H7 (cell line): ENCODE measurements at regions not wholly inside any gene's neighbourhood (a gene's known extent, or its start where the extent isn't known, plus 50 kb on each side); places are given as distances from the start of the nearest gene placed in this dataset.

ENCODE experiments used
- DNase-seq: peaks from one replicate; pipeline ENCODE4 v3.0.0; 2012
- H3K27me3 ChIP-seq: 2 replicates; pipeline ENCODE4 v1.6.0; 2011; ENCODE audit warnings: mild to moderate bottlenecking, low read length; ENCODE audit not compliant: control insufficient read depth, insufficient read depth
- H3K36me3 ChIP-seq: replicated peaks from 2 replicates; pipeline ENCODE4 v1.5.1; 2011; ENCODE audit warnings: low read length; ENCODE audit not compliant: control insufficient read depth, insufficient read depth
- H3K4me3 ChIP-seq: 2 replicates; pipeline ENCODE4 v1.5.1; 2011; ENCODE audit warnings: low read depth, mild to moderate bottlenecking, control low read depth, low read length, moderate library complexity; ENCODE audit not compliant: insufficient read depth

GRCh38 chr6:144602523-144603180, 317.5 kb downstream of the UTRN start:
- no peaks in the 10 kb centered on the region for H3K27me3 ChIP-seq
- no peak for DNase-seq

GRCh38 chr6:144606083-144606482, 320.9 kb downstream of the UTRN start:
- no peak for DNase-seq
- Histone ChIP-seq H3K4me3 (no peak overlapping the region), H3K27me3 (no peaks in the 10 kb centered on the region), H3K36me3 (no peaks in the 10 kb centered on the region; the same call in 1 of the 2 replicates)

More at GRCh38 chr6:144602523-144603180, 317.5 kb downstream of the UTRN start:
- no peak overlapping the region for H3K4me3 ChIP-seq
- H3K36me3 ChIP-seq: no peaks in the 10 kb centered on the region; the same call in 1 of the 2 replicates

GRCh38 chr6:144607998-144608735, 323.0 kb downstream of the UTRN start:
- no peaks in the 10 kb centered on the region for H3K36me3 ChIP-seq
- H3K4me3 ChIP-seq: no peak overlapping the region
- DNase-seq: no peak
- no peaks in the 10 kb centered on the region for H3K27me3 ChIP-seq

- DNase-seq: no peak
- Histone ChIP-seq H3K27me3 (no peaks in the 10 kb centered on the region), H3K4me3 (no peak overlapping the region), H3K36me3 (no peaks in the 10 kb centered on the region)
Measured at GRCh38 chr6:144612811-144613210, 327.7 kb downstream of the UTRN start.

GRCh38 chr6:144613859-144614258, 328.7 kb downstream of the UTRN start:
- no peaks in the 10 kb centered on the region for H3K36me3 ChIP-seq
- H3K27me3 ChIP-seq: no peaks in the 10 kb centered on the region
- H3K4me3 ChIP-seq: no peak overlapping the region
- no peak for DNase-seq

- Histone ChIP-seq H3K4me3 (no peak overlapping the region), H3K27me3 (no peaks in the 10 kb centered on the region)
- no peak for DNase-seq
Measured at GRCh38 chr6:144615870-144616269, 330.7 kb downstream of the UTRN start.

GRCh38 chr6:144617191-144617590, 332.1 kb downstream of the UTRN start:
- no peak overlapping the region for H3K4me3 ChIP-seq
- no peak for DNase-seq
- H3K36me3 ChIP-seq: no peaks in the 10 kb centered on the region
- no peaks in the 10 kb centered on the region for H3K27me3 ChIP-seq

More at GRCh38 chr6:144615870-144616269, 330.7 kb downstream of the UTRN start:
- no peaks in the 10 kb centered on the region for H3K36me3 ChIP-seq

- no peaks in the 10 kb centered on the region for H3K36me3 ChIP-seq
- H3K27me3 ChIP-seq: no peaks in the 10 kb centered on the region
- no peak for DNase-seq
- H3K4me3 ChIP-seq: no peak overlapping the region
Measured at GRCh38 chr6:144617708-144618107, 332.6 kb downstream of the UTRN start.

- DNase-seq: no peak
- no peak overlapping the region for H3K4me3 ChIP-seq
- no peaks in the 10 kb centered on the region for H3K27me3 ChIP-seq
- H3K36me3 ChIP-seq: no peaks in the 10 kb centered on the region
Measured at GRCh38 chr6:144619966-144620365, 334.8 kb downstream of the UTRN start.

GRCh38 chr6:144621332-144621731, 336.2 kb downstream of the UTRN start:
- Histone ChIP-seq H3K36me3 (no peaks in the 10 kb centered on the region), H3K4me3 (no peak overlapping the region), H3K27me3 (no peaks in the 10 kb centered on the region)
- DNase-seq: no peak

GRCh38 chr6:144624246-144624645, 339.1 kb downstream of the UTRN start:
- DNase-seq: no peak
- Histone ChIP-seq H3K4me3 (no peak overlapping the region), H3K27me3 (no peaks in the 10 kb centered on the region), H3K36me3 (no peaks in the 10 kb centered on the region)

- no peak for DNase-seq
- no peak overlapping the region for H3K4me3 ChIP-seq
- no peaks in the 10 kb centered on the region for H3K36me3 ChIP-seq
- H3K27me3 ChIP-seq: no peaks in the 10 kb centered on the region
Measured at GRCh38 chr6:144624716-144625115, 339.6 kb downstream of the UTRN start.

GRCh38 chr6:144630857-144631256, 345.7 kb downstream of the UTRN start:
- Histone ChIP-seq H3K27me3 (no peaks in the 10 kb centered on the region), H3K4me3 (no peak overlapping the region), H3K36me3 (no peaks in the 10 kb centered on the region)
- no peak for DNase-seq

- H3K36me3 ChIP-seq: no peaks in the 10 kb centered on the region
- DNase-seq: no peak
- no peak overlapping the region for H3K4me3 ChIP-seq
- H3K27me3 ChIP-seq: no peaks in the 10 kb centered on the region
Measured at GRCh38 chr6:144632266-144632665, 347.1 kb downstream of the UTRN start.

- Histone ChIP-seq H3K36me3 (no peaks in the 10 kb centered on the region), H3K27me3 (no peaks in the 10 kb centered on the region), H3K4me3 (no peak overlapping the region)
- no peak for DNase-seq
Measured at GRCh38 chr6:144633886-144634285, 348.8 kb downstream of the UTRN start.
